Activated effector memory CD4-positive, alpha-beta T cell treated with anti-CD3 and anti-CD28 coated beads, Interleukin-2, amount 50 U/mL, for 16 hours (primary cell): ENCODE measurements at regions not wholly inside any gene's neighbourhood (a gene's known extent, or its start where the extent isn't known, plus 50 kb on each side); places are given as distances from the start of the nearest gene placed in this dataset.
"Not testable (repeated sequence)": the region's sequence is repeated elsewhere in the genome, so short reads cannot be mapped to it uniquely, and the experiment has no call there.

Experiments used
- DNase-seq: peaks from one replicate; pipeline ENCODE4 v3.0.0-alpha.2; 2020

DNA sequence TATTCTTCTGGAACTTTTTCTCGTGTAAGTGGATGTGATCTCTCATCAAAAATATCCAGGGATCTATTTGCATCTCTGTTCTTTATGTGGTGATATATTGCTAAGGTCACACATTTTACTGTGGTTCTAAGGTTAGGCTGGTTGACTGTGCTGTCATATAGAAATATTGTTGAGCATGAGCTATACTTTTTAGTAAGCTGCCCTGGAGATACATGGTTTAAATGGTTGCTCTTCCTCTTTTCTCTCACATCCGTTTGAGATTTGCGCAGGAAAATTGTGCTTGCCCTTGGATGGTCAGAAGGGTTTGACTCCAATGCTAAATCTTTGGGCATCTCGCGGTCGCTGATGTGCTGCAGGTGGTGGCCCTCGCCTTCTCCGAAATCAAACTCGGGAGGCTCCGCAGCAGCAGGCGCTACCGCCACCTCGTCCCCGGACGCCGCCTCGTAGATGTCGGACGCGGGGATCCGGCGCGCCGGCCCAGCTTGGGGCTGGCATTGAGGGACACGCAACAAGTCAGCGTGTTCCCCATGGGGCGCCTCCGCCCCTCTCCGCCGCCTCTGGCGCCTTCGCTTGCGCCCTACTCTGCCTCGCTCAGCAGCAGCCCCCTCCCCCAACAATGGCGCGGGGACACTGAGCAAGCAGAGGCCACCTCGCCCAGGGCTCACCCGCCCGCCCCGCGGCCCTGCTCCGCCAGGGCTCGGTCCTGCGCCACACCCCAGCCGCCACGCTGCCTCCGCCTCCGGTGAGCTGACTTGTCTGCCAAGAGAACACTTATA lies 154.5 kb downstream of the MSN start:
- peak; percentile 76 for DNase-seq

GRCh38 chrX:65819983-65820382 lies 152.5 kb downstream of the MSN start:
- DNase-seq, result not testable (repeated sequence)

DNA sequence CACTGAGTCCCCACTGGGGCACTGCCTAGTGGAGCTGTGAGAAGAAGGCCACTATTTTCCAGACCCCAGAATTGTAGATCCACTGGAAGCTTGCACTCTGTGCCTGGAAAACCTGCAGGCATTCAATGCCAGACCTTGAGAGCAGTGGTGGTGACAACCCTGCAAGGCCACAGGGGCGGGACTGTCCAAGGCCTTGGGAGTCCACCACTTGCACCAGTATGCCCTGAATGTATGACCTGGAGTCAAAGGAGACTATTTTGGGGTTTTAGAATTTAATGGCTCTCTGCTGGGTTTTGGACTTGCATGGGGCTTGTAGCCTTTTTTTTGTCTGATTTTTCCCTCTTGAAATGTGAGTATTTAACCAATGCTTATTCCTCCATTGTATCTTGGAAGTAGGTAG lies 145.8 kb downstream of the MSN start:
- no peak for DNase-seq

DNA sequence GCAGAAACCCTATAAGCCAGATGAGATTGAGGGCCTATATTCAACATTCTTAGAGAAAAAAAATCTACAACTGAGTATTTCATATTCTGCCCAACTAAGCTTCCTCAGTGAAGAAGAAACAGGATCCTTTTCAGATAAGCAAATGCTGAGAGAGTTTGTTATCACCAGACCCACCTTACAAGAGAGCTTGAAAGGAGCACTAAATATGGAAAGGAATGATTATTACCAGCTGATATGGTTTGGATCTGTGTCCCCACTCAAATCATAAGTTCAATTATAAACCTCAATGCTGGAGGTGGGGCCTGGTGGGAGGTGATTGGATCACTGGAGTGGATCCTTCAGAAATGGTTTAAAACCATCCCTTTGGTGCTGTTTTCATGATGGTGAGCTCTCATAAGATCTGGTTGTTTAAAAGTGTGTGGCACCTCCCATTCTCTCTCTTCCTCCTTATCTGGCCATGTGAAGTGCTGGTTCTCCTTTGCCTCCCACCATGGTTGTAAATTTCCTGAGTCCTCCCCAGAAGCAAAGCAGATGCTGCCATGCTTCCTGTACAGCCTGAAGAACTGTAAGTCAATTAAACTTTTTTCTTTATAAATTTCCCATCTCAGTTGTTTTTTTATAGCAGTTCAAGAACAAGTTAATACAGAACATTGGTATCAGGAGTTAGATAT lies 144.2 kb downstream of the MSN start:
- DNase-seq, result no peak
